GM12878 (cell line): ENCODE measurements at regions not wholly inside any gene's neighbourhood (a gene's known extent, or its start where the extent isn't known, plus 50 kb on each side); places are given as distances from the start of the nearest gene placed in this dataset.

Source experiments
- BCL11A ChIP-seq: IDR thresholded peaks from 2 replicates; pipeline ENCODE4 v1.6.1; 2011; ENCODE audit warnings: low read depth, low read length
- BHLHE40 ChIP-seq, 2 experiments: fragments of 450-650 bp in 1 of 2; IDR thresholded peaks; 2 replicates each; pipeline ENCODE4 v1.6.1; 2011 to 2017; ENCODE audit warnings: low read depth in 2 of 2, borderline replicate concordance in 1 of 2, improper control_type of control experiment in 1 of 2, low read length in 1 of 2, mild to moderate bottlenecking in 1 of 2
- CHD2 ChIP-seq: IDR thresholded peaks from 2 replicates; pipeline ENCODE4 v1.6.1; 2011; ENCODE audit warnings: low read depth, low read length, improper control_type of control experiment, borderline replicate concordance
- CUX1 ChIP-seq: IDR thresholded peaks from 2 replicates; pipeline ENCODE4 v1.6.1; 2012; ENCODE audit warnings: improper control_type of control experiment, low read depth, low read length; ENCODE audit not compliant: insufficient replicate concordance
- HDGF ChIP-seq: fragments of 450-650 bp; IDR thresholded peaks from 2 replicates; pipeline ENCODE4 v1.6.1; 2016; ENCODE audit warnings: antibody characterized with exemption
- IKZF2 ChIP-seq, 2 experiments: fragments of 450-650 bp; IDR thresholded peaks; 2 replicates each; pipeline ENCODE4 v1.6.1; 2017; ENCODE audit warnings: mild to moderate bottlenecking in 2 of 2, moderate library complexity in 2 of 2
- IRF5 ChIP-seq: fragments of 450-650 bp; IDR thresholded peaks from 2 replicates; pipeline ENCODE4 v1.6.1; 2017; ENCODE audit warnings: borderline replicate concordance
- JUND ChIP-seq: IDR thresholded peaks from 2 replicates; pipeline ENCODE4 v1.6.1; 2012; ENCODE audit warnings: low read depth, mild to moderate bottlenecking, low read length, improper control_type of control experiment, moderate library complexity
- MEF2A ChIP-seq: IDR thresholded peaks from 2 replicates; pipeline ENCODE4 v1.6.1; 2011; ENCODE audit warnings: low read depth, mild to moderate bottlenecking, low read length, moderate library complexity; ENCODE audit not compliant: insufficient read depth
- SMAD1 ChIP-seq: fragments of 450-650 bp; IDR thresholded peaks from 2 replicates; pipeline ENCODE4 v1.6.1; 2018; ENCODE audit warnings: mild to moderate bottlenecking, low read depth; ENCODE audit not compliant: partially characterized antibody
- STAT1 ChIP-seq: fragments of 450-650 bp; conservative IDR thresholded peaks from 2 replicates; pipeline ENCODE4 v1.6.1; 2014; ENCODE audit warnings: antibody characterized with exemption, mild to moderate bottlenecking
- SUPT20H ChIP-seq: IDR thresholded peaks from 2 replicates; pipeline ENCODE4 v1.6.1; 2011; ENCODE audit warnings: low read depth, mild to moderate bottlenecking, low read length, moderate library complexity, borderline replicate concordance; ENCODE audit not compliant: control insufficient read depth
- TCF7 ChIP-seq: IDR thresholded peaks from 2 replicates; pipeline ENCODE4 v1.6.1; 2014; ENCODE audit warnings: antibody characterized with exemption, borderline replicate concordance
- ZBTB33 ChIP-seq: fragments of 450-650 bp; IDR thresholded peaks from 2 replicates; pipeline ENCODE4 v1.6.1; 2017; ENCODE audit warnings: mild to moderate bottlenecking
- ZNF24 ChIP-seq: fragments of 450-650 bp; IDR thresholded peaks from 2 replicates; pipeline ENCODE4 v1.6.1; 2017; ENCODE audit warnings: antibody characterized with exemption, mild to moderate bottlenecking

- no peak for TF ChIP-seq BHLHE40 (IDR thresholded peaks at IDR 0.05; ENCODE audit: borderline replicate concordance in 1 of 2, low read depth in 2 of 2, low read length in 1 of 2)
- no peak for TF ChIP-seq CUX1
- TF ChIP-seq IKZF2 (IDR thresholded peaks at IDR 0.05): no peak
- no peak for TF ChIP-seq IRF5
- no peak for TF ChIP-seq ZBTB33
- no peak for TF ChIP-seq HDGF
- no peak for TF ChIP-seq SUPT20H
- TF ChIP-seq ZNF24: no peak
- no peak for TF ChIP-seq TCF7
- no peak for TF ChIP-seq JUND
- TF ChIP-seq CHD2: no peak
- no peak for TF ChIP-seq SMAD1
- no peak for TF ChIP-seq MEF2A
- TF ChIP-seq BCL11A: no peak
- TF ChIP-seq STAT1: no peak
These were observed 167.3 kb upstream of the SPRED2 start (continued) for GRCh38 chr2:65599693-65600092.
